ENCODE measurements at regions not wholly inside any gene's neighbourhood (a gene's known extent, or its start where the extent isn't known, plus 50 kb on each side); places are given as distances from the start of the nearest gene placed in this dataset.

- Histone ChIP-seq H3K4me1 (ENCODE audit: insufficient read depth) (no peaks in the 10 kb centered on the region), H4K20me1 (ENCODE audit: insufficient read depth, poor library complexity, severe bottlenecking) (no peaks in the 10 kb centered on the region), H3K9me3 (ENCODE audit: low read depth) (no peaks in the 10 kb centered on the region), H3K4me2 (no peak overlapping the region), H3K36me3 (replicated peaks; ENCODE audit: insufficient read depth, low read depth) (no peaks in the 10 kb centered on the region), H3K27me3 (no peaks in the 10 kb centered on the region), H3K9me2 (replicated peaks; ENCODE audit: insufficient read depth) (no peaks in the 10 kb centered on the region), H2AFZ (no peak overlapping the region), H3K79me2 (no peaks in the 10 kb centered on the region), H3K27ac (no peak overlapping the region), H3K4me3 (no peak overlapping the region)
- TF ChIP-seq EZH2 (IDR thresholded peaks at IDR 0.05; ENCODE audit: borderline replicate concordance): no peak
- no peak for TF ChIP-seq CTCF (IDR thresholded peaks at IDR 0.05; ENCODE audit: poor library complexity)
- TF ChIP-seq EZH2phosphoT487 (IDR thresholded peaks at IDR 0.05; ENCODE audit: low read depth, severe bottlenecking, unreplicated experiment): no peak
- DNase-seq (ENCODE audit: low spot score): no peak
- WGBS (ENCODE audit: low lambda C conversion rate, missing lambda C conversion rate): 93% methylated on average over 10 of the region's 10 CpGs
Measured at GRCh38 chr18:8506251-8507049, 102.8 kb upstream of the RAB12 start.

GRCh38 chr18:8507361-8507760, 101.9 kb upstream of the RAB12 start:
- no peaks in the 10 kb centered on the region for H3K36me3 ChIP-seq (replicated peaks; ENCODE audit: insufficient read depth, low read depth)
- no peak for TF ChIP-seq EZH2phosphoT487 (IDR thresholded peaks at IDR 0.05; ENCODE audit: low read depth, severe bottlenecking, unreplicated experiment)
- TF ChIP-seq CTCF (IDR thresholded peaks at IDR 0.05; ENCODE audit: poor library complexity): peak; percentile 23
- H3K27ac ChIP-seq: no peak overlapping the region
- no peak overlapping the region for H3K4me2 ChIP-seq
- no peaks in the 10 kb centered on the region for H4K20me1 ChIP-seq (ENCODE audit: insufficient read depth, poor library complexity, severe bottlenecking)
- H3K9me2 ChIP-seq (replicated peaks; ENCODE audit: insufficient read depth): no peaks in the 10 kb centered on the region
- no peak overlapping the region for H3K4me3 ChIP-seq
- H3K9me3 ChIP-seq (ENCODE audit: low read depth): no peaks in the 10 kb centered on the region
- no peak overlapping the region for H2AFZ ChIP-seq
- 38% methylated on average over 5 of the region's 5 CpGs for WGBS (ENCODE audit: low lambda C conversion rate, missing lambda C conversion rate)
- DNase-seq (ENCODE audit: low spot score): no peak
- H3K79me2 ChIP-seq: no peaks in the 10 kb centered on the region
- no peaks in the 10 kb centered on the region for H3K27me3 ChIP-seq
- no peaks in the 10 kb centered on the region for H3K4me1 ChIP-seq (ENCODE audit: insufficient read depth)

- WGBS (ENCODE audit: low lambda C conversion rate, missing lambda C conversion rate): 66% methylated on average over 10 of the region's 10 CpGs
- TF ChIP-seq CTCF (IDR thresholded peaks at IDR 0.05; ENCODE audit: poor library complexity) (no peak), EZH2phosphoT487 (IDR thresholded peaks at IDR 0.05; ENCODE audit: low read depth, severe bottlenecking, unreplicated experiment) (no peak)
- DNase-seq (ENCODE audit: low spot score): no peak
- Histone ChIP-seq H3K4me1 (ENCODE audit: insufficient read depth) (no peaks in the 10 kb centered on the region), H2AFZ (no peak overlapping the region), H3K9me3 (ENCODE audit: low read depth) (no peaks in the 10 kb centered on the region), H3K9me2 (replicated peaks; ENCODE audit: insufficient read depth) (no peaks in the 10 kb centered on the region), H3K27me3 (no peaks in the 10 kb centered on the region), H3K79me2 (no peaks in the 10 kb centered on the region), H3K4me3 (no peak overlapping the region), H3K4me2 (no peak overlapping the region), H4K20me1 (ENCODE audit: insufficient read depth, poor library complexity, severe bottlenecking) (no peaks in the 10 kb centered on the region), H3K36me3 (replicated peaks; ENCODE audit: insufficient read depth, low read depth) (no peaks in the 10 kb centered on the region), H3K27ac (no peak overlapping the region)
Measured at GRCh38 chr18:8507915-8508705, 101.1 kb upstream of the RAB12 start.
